K562 (cell line): ENCODE measurements at regions not wholly inside any gene's neighbourhood (a gene's known extent, or its start where the extent isn't known, plus 50 kb on each side); places are given as distances from the start of the nearest gene placed in this dataset.

ENCODE experiments used
- HMG20B ChIP-seq: fragments of 250-450 bp; sonication (Bioruptor Pico); IDR thresholded peaks from 2 replicates; pipeline ENCODE4 v1.5.0; 2021; ENCODE audit warnings: mild to moderate bottlenecking
- MYBL2 ChIP-seq, 2 experiments: fragments of 450-650 bp in 1 of 2; sonication (generic) in 1 of 2; formaldehyde crosslinking in 1 of 2; IDR thresholded peaks; 2 replicates each; pipeline versions ENCODE4 v1.6.1 to v1.8.1; 2017 to 2022; ENCODE audit warnings: borderline replicate concordance in 1 of 2, inconsistent platforms in 1 of 2, low read depth in 1 of 2, mild to moderate bottlenecking in 1 of 2, missing genetic modification reagents in 1 of 2, moderate library complexity in 1 of 2
- NFRKB ChIP-seq: fragments of 450-650 bp; IDR thresholded peaks from 2 replicates; pipeline ENCODE4 v1.6.1; 2016; ENCODE audit warnings: low read depth
- POLR2A ChIP-seq: fragments of 450-650 bp; conservative IDR thresholded peaks from 2 replicates; pipeline ENCODE4 v1.6.1; 2016
- SIN3A ChIP-seq, 2 experiments: fragments of 150-350 bp in 1 of 2; IDR thresholded peaks; 2 replicates each; pipeline ENCODE4 v1.6.1; 2011 to 2016; ENCODE audit warnings: borderline replicate concordance in 2 of 2, low read depth in 2 of 2, low read length in 2 of 2, mild to moderate bottlenecking in 2 of 2, moderate library complexity in 2 of 2; ENCODE audit not compliant: control insufficient read depth in 1 of 2
- ZNF253 ChIP-seq: fragments of 250-450 bp; sonication (Bioruptor Pico); conservative IDR thresholded peaks from 2 replicates; pipeline ENCODE4 v1.6.1; 2021; ENCODE audit warnings: mild to moderate bottlenecking
- TF ChIP-seq, protein P1 (sequence below): sonication (generic); formaldehyde crosslinking; IDR thresholded peaks from 2 replicates; pipeline ENCODE4 v1.8.1; 2023; ENCODE audit warnings: mild to moderate bottlenecking, missing genetic modification reagents

- TF ChIP-seq HMG20B (no peak), POLR2A (no peak), ZNF253 (CRISPR knock-in tag) (no peak), MYBL2 (IDR thresholded peaks at IDR 0.05; ENCODE audit: low read depth) (no peak), MYBL2 (CRISPR knock-in tag; IDR thresholded peaks at IDR 0.05; ENCODE audit: borderline replicate concordance) (no peak), SIN3A (IDR thresholded peaks at IDR 0.05; ENCODE audit: borderline replicate concordance in 2 of 2, control insufficient read depth in 1 of 2, low read depth in 2 of 2, low read length in 2 of 2) (no peak), NFRKB (no peak)
- TF ChIP-seq, protein P1, sequence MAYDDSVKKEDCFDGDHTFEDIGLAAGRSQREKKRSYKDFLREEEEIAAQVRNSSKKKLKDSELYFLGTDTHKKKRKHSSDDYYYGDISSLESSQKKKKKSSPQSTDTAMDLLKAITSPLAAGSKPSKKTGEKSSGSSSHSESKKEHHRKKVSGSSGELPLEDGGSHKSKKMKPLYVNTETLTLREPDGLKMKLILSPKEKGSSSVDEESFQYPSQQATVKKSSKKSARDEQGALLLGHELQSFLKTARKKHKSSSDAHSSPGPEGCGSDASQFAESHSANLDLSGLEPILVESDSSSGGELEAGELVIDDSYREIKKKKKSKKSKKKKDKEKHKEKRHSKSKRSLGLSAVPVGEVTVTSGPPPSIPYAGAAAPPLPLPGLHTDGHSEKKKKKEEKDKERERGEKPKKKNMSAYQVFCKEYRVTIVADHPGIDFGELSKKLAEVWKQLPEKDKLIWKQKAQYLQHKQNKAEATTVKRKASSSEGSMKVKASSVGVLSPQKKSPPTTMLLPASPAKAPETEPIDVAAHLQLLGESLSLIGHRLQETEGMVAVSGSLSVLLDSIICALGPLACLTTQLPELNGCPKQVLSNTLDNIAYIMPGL (CRISPR knock-in tag), result no peak
Observed at GRCh38 chr4:62619971-62620370, 1419.8 kb downstream of the ADGRL3 start.
